Heart right ventricle (tissue), 16 donors: ENCODE measurements at regions not wholly inside any gene's neighbourhood (a gene's known extent, or its start where the extent isn't known, plus 50 kb on each side); places are given as distances from the start of the nearest gene placed in this dataset.

ENCODE experiments used
- ATAC-seq, 8 donors: fragments of 200-7000 bp; cut with Tn5 transposase; one replicate each; pipeline ENCODE4 v1.9.1; 2020; ENCODE audit warnings: mild to moderate bottlenecking in 8 of 8, moderate library complexity in 8 of 8, moderate number of reproducible peaks in 1 of 8
- DNase-seq, 2 donors: peaks; one replicate each; pipeline ENCODE4 v3.0.0-alpha.2; 2020
- H3K27ac ChIP-seq, 10 donors: fragments of 200-600 bp; sonication (generic) in 2 of 10; one replicate each; pipeline versions ENCODE4 v1.5.0 to v1.8.0; 2020 to 2022; ENCODE audit warnings: mild to moderate bottlenecking in 3 of 10
- H3K27me3 ChIP-seq, 7 donors: fragments of 200-600 bp; one replicate each; pipeline ENCODE4 v1.8.0; 2021 to 2022; ENCODE audit warnings: mild to moderate bottlenecking in 2 of 7
- H3K36me3 ChIP-seq, 9 donors: fragments of 200-600 bp; sonication (generic) in 1 of 9; one replicate each; pipeline versions ENCODE4 v1.5.0 to v1.8.0; 2020 to 2022; ENCODE audit warnings: mild to moderate bottlenecking in 2 of 9
- H3K4me1 ChIP-seq, 9 donors: fragments of 200-600 bp; sonication (generic) in 1 of 9; one replicate each; pipeline versions ENCODE4 v1.5.0 to v1.8.0; 2020 to 2022; ENCODE audit warnings: mild to moderate bottlenecking in 4 of 9
- H3K4me3 ChIP-seq, 10 donors: fragments of 200-600 bp; sonication (generic) in 2 of 10; one replicate each; pipeline versions ENCODE4 v1.5.0 to v1.8.0; 2020 to 2022; ENCODE audit warnings: mild to moderate bottlenecking in 7 of 10, moderate library complexity in 2 of 10
- H3K9me3 ChIP-seq, 11 donors: fragments of 200-600 bp in 10 of 11; sonication (generic) in 2 of 11; one replicate each; pipeline versions ENCODE4 v1.5.0 to v1.8.0; 2013 to 2022; ENCODE audit warnings: mild to moderate bottlenecking in 2 of 11, control low read depth in 1 of 11, moderate library complexity in 1 of 11
- CTCF ChIP-seq, 9 donors: fragments of 200-600 bp; sonication (generic) in 2 of 9; IDR thresholded peaks; one replicate each; pipeline versions ENCODE4 v1.5.0 to v1.8.0; 2021 to 2022; ENCODE audit warnings: antibody characterized with exemption in 9 of 9, mild to moderate bottlenecking in 5 of 9, moderate library complexity in 1 of 9
- WGBS, 2 donors: extraction: QIAGEN DNeasy Blood & Tissue Kit; methylation state at CpG; one replicate each; pipeline ENCODE4 v1.1.7; 2013; ENCODE audit warnings: inconsistent platforms in 1 of 2; 5-methylcytosine and 5-hydroxymethylcytosine counted together
- intact Hi-C, 10 donors: fragments of 100-400 bp; cut with DNase I; formaldehyde crosslinking; loops; one replicate each; pipeline versions ENCODE4 v1.11.1 to v1.14.2; 2022
- donor health status: Arrhythmogenic right ventricular cardiomyopathy.
- donor health status: ischemic (EF 13 %, LVEDD 7.1; RV severe dilation, severe dysfunction).
- donor health status: healthy with polysubstance abuse.
- donor health status: DM: no; HTN: yes; CAD: no.
- donor health status: DM: no; HTN: no; CAD: no.
- donor health status: ischemic (EF 25% LVEDD 6.9; RV normal size, moderate dysfunction).
- donor health status: ischemic (EF 25% LVEDD 5.7; RV mildly dilated, moderate dysfunction).
- donor health status: healthy.
- donor health status: DM: yes; HTN: yes; CAD: no.
- donor health status: Ischemic cardiomyopathy.
- donor health status: ischemic (EF 35%, LVEDD 5.7; RV mildly dilated, moderate dysfunction).
- donor health status: nonischemic (EF 11% LVEDD 7.7; RV severe dilation, severe dysfunction).
- donor health status: DM: yes; HTN: yes; CAD: no.
- donor health status: PGD.
- donor health status: ischemic (EF 29% LVEDD 5.4; RV normal size, mild dysfunction).
- donor health status: nonischemic (EF 23%, LVEDD 6.1; RV moderate dilation, normal function).

- Histone ChIP-seq H3K27ac (no peak overlapping the region), H3K4me1 (no peaks in the 10 kb centered on the region), H3K36me3 (no peaks in the 10 kb centered on the region), H3K27me3 (peaks cover 0 to 24% (median 9%) of the 10 kb centered on the region in 7 donors), H3K9me3 (no peaks in the 10 kb centered on the region), H3K4me3 (no peak overlapping the region)
- no peak for ATAC-seq
- DNase-seq: no peak
- WGBS, 2 donors: 69 to 74% methylated on average over 6 of the region's 6 CpGs
- TF ChIP-seq CTCF (IDR thresholded peaks at IDR 0.05): no peak
- intact Hi-C loops: loop anchor here in 1 of 10 donors (5.0 kb wide), 1 partner anchor 353 kb away; no protein-coding TSS in a partner anchor
These were observed 262.6 kb downstream of the EN1 start for GRCh38 chr2:118584877-118585276.

GRCh38 chr2:118584062-118584749 lies 263.2 kb downstream of the EN1 start:
- no peaks in the 10 kb centered on the region for H3K4me1 ChIP-seq
- no peak for TF ChIP-seq CTCF (IDR thresholded peaks at IDR 0.05)
- intact Hi-C loops: loop anchor here in 1 of 10 donors (5.0 kb wide), 1 partner anchor 352 kb away; no protein-coding TSS in a partner anchor
- ATAC-seq: no peak
- H3K4me3 ChIP-seq: no peak overlapping the region
- WGBS, 2 donors: 56 to 62% methylated on average over 4 of the region's 4 CpGs
- DNase-seq: no peak
- no peak overlapping the region for H3K27ac ChIP-seq
- no peaks in the 10 kb centered on the region for H3K36me3 ChIP-seq
- H3K27me3 ChIP-seq: peaks cover 0 to 24% (median 9%) of the 10 kb centered on the region in 7 donors
- H3K9me3 ChIP-seq: no peaks in the 10 kb centered on the region

GRCh38 chr2:118582058-118582457 lies 265.4 kb downstream of the EN1 start:
- 77 to 83% methylated on average over 4 of the region's 4 CpGs for WGBS, 2 donors
- Histone ChIP-seq H3K36me3 (no peaks in the 10 kb centered on the region), H3K9me3 (no peaks in the 10 kb centered on the region), H3K4me3 (no peak overlapping the region), H3K27me3 (peaks cover 0 to 24% (median 8%) of the 10 kb centered on the region in 7 donors), H3K27ac (no peak overlapping the region), H3K4me1 (no peaks in the 10 kb centered on the region)
- intact Hi-C loops: loop anchor here in 1 of 10 donors (5.0 kb wide), 1 partner anchor 350 kb away; no protein-coding TSS in a partner anchor
- ATAC-seq (no peak), DNase-seq (no peak)
- no peak for TF ChIP-seq CTCF (IDR thresholded peaks at IDR 0.05)

GRCh38 chr2:118580651-118581050 lies 266.8 kb downstream of the EN1 start:
- no peak for TF ChIP-seq CTCF (IDR thresholded peaks at IDR 0.05)
- Histone ChIP-seq H3K36me3 (no peaks in the 10 kb centered on the region), H3K4me1 (peaks cover 0 to 3% (median 0%) of the 10 kb centered on the region in 9 donors), H3K9me3 (no peaks in the 10 kb centered on the region), H3K27me3 (peaks cover 0 to 17% (median 7%) of the 10 kb centered on the region in 7 donors), H3K27ac (no peak overlapping the region), H3K4me3 (no peak overlapping the region)
- intact Hi-C loops: loop anchor here in 1 of 10 donors (5.0 kb wide), 1 partner anchor 348 kb away; no protein-coding TSS in a partner anchor
- ATAC-seq (no peak), DNase-seq (no peak)
- 46 to 68% methylated on average over 1 of the region's 1 CpG for WGBS, 2 donors
